ENCODE measurements at regions not wholly inside any gene's neighbourhood (a gene's known extent, or its start where the extent isn't known, plus 50 kb on each side); places are given as distances from the start of the nearest gene placed in this dataset.
A peak's percentile ranks its signal among the peaks of the same experiment; 100 is the strongest.

DNA sequence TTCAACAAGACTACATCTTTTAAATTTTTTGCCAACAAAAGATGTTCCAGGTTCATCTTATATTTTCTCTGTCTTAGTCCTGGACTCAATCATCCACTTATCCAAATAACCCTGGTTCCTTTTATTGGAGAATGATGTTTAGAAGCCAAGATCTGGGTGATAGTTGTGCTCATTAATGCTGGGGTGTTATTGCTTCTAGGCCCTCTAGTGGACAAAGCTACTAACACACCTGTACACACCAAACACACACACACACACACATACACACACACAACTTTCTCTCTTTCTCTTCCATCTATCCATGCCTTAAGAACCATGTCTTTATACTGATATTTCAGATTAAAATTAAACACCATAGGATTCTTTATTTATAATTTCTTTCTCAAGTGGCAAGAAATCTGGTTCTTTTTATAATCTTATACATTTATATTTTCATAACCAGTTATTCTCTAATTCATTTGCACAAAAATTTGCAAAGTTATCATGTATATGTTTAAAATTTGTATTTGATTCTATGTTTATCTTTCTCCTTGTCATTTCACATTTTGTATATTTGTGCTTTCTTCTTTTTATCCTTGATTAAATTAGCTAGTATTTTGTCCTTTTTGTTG, 179.1 kb upstream of the SMIM23 start:
- no peak for DNase-seq (ENCODE audit: low read depth in 1 of 2, low spot score in 1 of 2)
- H3K4me3 ChIP-seq = no peak overlapping the region
- H3K9me3 ChIP-seq (ENCODE audit: low read depth) = no peaks in the 10 kb centered on the region
- no peaks in the 10 kb centered on the region for H3K4me1 ChIP-seq (ENCODE audit: low read depth)
- H3K36me3 ChIP-seq = no peaks in the 10 kb centered on the region
- H3K27ac ChIP-seq = no peak overlapping the region
- H3K27me3 ChIP-seq = no peaks in the 10 kb centered on the region
- TF ChIP-seq, protein P1, sequence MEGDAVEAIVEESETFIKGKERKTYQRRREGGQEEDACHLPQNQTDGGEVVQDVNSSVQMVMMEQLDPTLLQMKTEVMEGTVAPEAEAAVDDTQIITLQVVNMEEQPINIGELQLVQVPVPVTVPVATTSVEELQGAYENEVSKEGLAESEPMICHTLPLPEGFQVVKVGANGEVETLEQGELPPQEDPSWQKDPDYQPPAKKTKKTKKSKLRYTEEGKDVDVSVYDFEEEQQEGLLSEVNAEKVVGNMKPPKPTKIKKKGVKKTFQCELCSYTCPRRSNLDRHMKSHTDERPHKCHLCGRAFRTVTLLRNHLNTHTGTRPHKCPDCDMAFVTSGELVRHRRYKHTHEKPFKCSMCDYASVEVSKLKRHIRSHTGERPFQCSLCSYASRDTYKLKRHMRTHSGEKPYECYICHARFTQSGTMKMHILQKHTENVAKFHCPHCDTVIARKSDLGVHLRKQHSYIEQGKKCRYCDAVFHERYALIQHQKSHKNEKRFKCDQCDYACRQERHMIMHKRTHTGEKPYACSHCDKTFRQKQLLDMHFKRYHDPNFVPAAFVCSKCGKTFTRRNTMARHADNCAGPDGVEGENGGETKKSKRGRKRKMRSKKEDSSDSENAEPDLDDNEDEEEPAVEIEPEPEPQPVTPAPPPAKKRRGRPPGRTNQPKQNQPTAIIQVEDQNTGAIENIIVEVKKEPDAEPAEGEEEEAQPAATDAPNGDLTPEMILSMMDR (IDR thresholded peaks at IDR 0.05; ENCODE audit: low read depth, low read length) = peak; percentile 40

DNA sequence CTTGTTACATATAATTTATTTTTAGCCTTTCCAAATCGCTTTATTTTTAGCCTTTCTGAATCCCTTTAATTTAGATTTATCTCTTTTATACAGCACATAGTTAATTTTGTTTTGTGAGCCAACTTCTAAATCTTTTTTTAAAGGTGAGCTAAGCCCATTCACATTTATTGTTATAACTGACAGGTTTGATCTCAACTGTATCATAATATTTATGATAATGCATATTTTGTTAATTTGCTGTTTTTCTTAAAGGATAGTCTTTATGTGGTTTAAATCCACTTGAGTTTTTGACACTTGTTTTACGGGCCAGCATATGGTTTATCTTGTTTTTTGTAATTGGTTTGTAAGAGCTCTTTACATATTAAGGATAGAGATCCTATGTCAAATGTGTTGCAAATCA, 177.8 kb upstream of the SMIM23 start:
- Histone ChIP-seq H3K4me1 (ENCODE audit: low read depth) (no peaks in the 10 kb centered on the region), H3K9me3 (ENCODE audit: low read depth) (no peaks in the 10 kb centered on the region), H3K36me3 (no peaks in the 10 kb centered on the region), H3K4me3 (no peak overlapping the region), H3K27ac (no peak overlapping the region), H3K27me3 (no peaks in the 10 kb centered on the region)
- no peak for DNase-seq (ENCODE audit: low read depth in 1 of 2, low spot score in 1 of 2)
- TF ChIP-seq, protein P1 (IDR thresholded peaks at IDR 0.05; ENCODE audit: low read depth, low read length) = no peak

DNA sequence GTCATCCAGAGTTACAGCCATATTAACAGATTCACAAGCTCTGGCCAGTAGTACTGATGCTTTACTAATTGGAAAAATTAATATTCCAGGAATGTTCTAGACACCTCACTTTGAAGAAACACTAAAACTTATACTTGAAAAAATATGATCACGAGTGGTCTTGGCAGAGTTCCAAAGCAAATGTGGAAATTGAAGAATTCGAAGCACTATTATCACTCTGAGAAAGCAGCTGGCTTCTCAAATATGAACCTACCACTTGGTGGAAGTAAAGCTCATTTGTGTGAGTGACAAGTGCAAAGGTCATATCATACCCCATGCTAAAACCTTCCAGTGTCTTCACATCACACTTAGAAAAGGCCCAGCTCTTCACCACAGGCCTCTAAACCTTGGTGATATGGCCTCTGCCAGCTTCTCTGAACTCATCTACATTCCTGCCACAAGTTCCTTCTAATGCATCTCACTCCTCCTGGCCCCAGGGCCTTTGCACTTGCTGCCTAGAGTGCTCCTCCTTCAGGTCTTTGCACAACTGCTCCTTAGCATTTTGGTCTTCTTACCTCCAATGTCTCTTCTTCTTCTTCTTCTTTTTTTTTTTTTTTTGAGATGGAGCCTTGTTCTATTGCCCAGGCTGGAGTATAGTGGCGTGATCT, 175.7 kb upstream of the SMIM23 start:
- TF ChIP-seq, protein P1 (IDR thresholded peaks at IDR 0.05; ENCODE audit: low read depth, low read length) = no peak
- no peaks in the 10 kb centered on the region for H3K36me3 ChIP-seq
- no peak overlapping the region for H3K27ac ChIP-seq
- no peaks in the 10 kb centered on the region for H3K27me3 ChIP-seq
- no peaks in the 10 kb centered on the region for H3K9me3 ChIP-seq (ENCODE audit: low read depth)
- no peak overlapping the region for H3K4me3 ChIP-seq
- DNase-seq (ENCODE audit: low read depth in 1 of 2, low spot score in 1 of 2) = no peak
- H3K4me1 ChIP-seq (ENCODE audit: low read depth) = peaks cover 1% of the 10 kb centered on the region

DNA sequence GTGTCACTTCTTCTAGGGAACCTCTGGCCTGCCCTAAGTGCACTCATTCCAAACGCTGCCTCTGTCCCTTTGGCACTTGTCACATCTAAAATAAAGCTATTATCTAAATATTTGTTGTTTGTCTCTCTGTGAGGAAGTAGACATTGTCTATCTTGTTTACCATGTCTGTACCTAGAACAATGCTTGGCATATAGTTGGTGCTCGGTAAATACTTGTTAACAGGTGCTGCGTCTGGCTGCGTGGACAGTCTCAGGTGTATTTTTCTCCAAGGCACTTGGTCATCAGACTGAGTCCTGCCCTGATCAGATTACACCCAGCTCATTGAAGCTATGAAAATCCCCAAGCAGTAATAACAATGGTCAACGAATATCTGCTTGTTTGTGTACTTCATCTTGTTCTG, 174.9 kb upstream of the SMIM23 start:
- no peak overlapping the region for H3K4me3 ChIP-seq
- H3K27me3 ChIP-seq = no peaks in the 10 kb centered on the region
- no peaks in the 10 kb centered on the region for H3K36me3 ChIP-seq
- no peak for DNase-seq (ENCODE audit: low read depth in 1 of 2, low spot score in 1 of 2)
- H3K27ac ChIP-seq = no peak overlapping the region
- peaks cover 9% of the 10 kb centered on the region for H3K4me1 ChIP-seq (ENCODE audit: low read depth)
- no peaks in the 10 kb centered on the region for H3K9me3 ChIP-seq (ENCODE audit: low read depth)
- TF ChIP-seq, protein P1 (IDR thresholded peaks at IDR 0.05; ENCODE audit: low read depth, low read length) = no peak

DNA sequence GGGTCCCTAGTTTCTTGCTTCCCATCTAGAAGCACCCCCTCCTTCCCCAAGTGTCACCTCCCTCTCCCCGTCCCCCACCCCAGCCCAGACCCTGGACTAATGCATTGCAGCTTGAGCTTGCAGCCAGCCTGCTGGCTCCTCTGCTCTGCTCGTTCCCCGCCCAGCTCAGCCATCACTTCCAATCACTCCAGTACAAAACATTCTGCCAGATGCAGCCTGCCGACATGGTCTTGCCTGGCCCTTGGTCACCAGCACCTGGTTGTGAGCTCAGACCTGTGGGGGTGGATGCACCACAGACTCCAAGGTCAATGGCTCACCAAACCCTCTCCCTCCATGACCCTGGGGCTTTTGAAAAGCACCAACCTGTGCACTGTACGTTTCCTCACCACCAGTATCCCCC, 172.9 kb upstream of the SMIM23 start:
- H3K4me3 ChIP-seq = no peak overlapping the region
- no peak overlapping the region for H3K27ac ChIP-seq
- DNase-seq (ENCODE audit: low read depth in 1 of 2, low spot score in 1 of 2) = no peak
- peaks cover 22% of the 10 kb centered on the region for H3K4me1 ChIP-seq (ENCODE audit: low read depth)
- TF ChIP-seq, protein P1 (IDR thresholded peaks at IDR 0.05; ENCODE audit: low read depth, low read length) = no peak
- no peaks in the 10 kb centered on the region for H3K27me3 ChIP-seq
- H3K36me3 ChIP-seq = no peaks in the 10 kb centered on the region
- H3K9me3 ChIP-seq (ENCODE audit: low read depth) = no peaks in the 10 kb centered on the region

All from cardiac muscle cell (in vitro differentiated cells and primary cell).